ENCODE measurements at regions not wholly inside any gene's neighbourhood (a gene's known extent, or its start where the extent isn't known, plus 50 kb on each side); places are given as distances from the start of the nearest gene placed in this dataset.

- no peaks in the 10 kb centered on the region for H3K27me3 ChIP-seq (ENCODE audit: control insufficient read depth in 2 of 2, insufficient read depth in 1 of 2, low read length in 1 of 2)
- DNase-seq (ENCODE audit: low read depth in 6 of 9, low spot score in 9 of 9): no peak
- no peaks in the 10 kb centered on the region for H3K4me1 ChIP-seq (ENCODE audit: control insufficient read depth in 2 of 2, insufficient read depth in 2 of 2, low read length in 2 of 2)
- peaks cover 0 to 2% of the 10 kb centered on the region in 2 donors for H3K9me3 ChIP-seq (ENCODE audit: control insufficient read depth in 2 of 2, insufficient read depth in 1 of 2, low read length in 1 of 2)
- no peak overlapping the region for H3K27ac ChIP-seq (ENCODE audit: low read depth in 1 of 2, low read length in 1 of 2)
- WGBS: 94% methylated on average over 2 of the region's 2 CpGs
- no peaks in the 10 kb centered on the region for H3K36me3 ChIP-seq (ENCODE audit: control insufficient read depth in 2 of 2, insufficient read depth in 2 of 2, low read length in 1 of 2)
- H3K4me3 ChIP-seq (ENCODE audit: low read length in 2 of 2): no peak overlapping the region
Measured at GRCh38 chr13:74769333-74769732, 635.1 kb upstream of the KLF12 start.

GRCh38 chr13:74768521-74769085 is 634.4 kb upstream of the KLF12 start:
- H3K4me1 ChIP-seq (ENCODE audit: control insufficient read depth in 2 of 2, insufficient read depth in 2 of 2, low read length in 2 of 2): no peaks in the 10 kb centered on the region
- DNase-seq (ENCODE audit: low read depth in 6 of 9, low spot score in 9 of 9): no peak
- H3K36me3 ChIP-seq (ENCODE audit: control insufficient read depth in 2 of 2, insufficient read depth in 2 of 2, low read length in 1 of 2): no peaks in the 10 kb centered on the region
- peaks cover 0 to 2% of the 10 kb centered on the region in 2 donors for H3K9me3 ChIP-seq (ENCODE audit: control insufficient read depth in 2 of 2, insufficient read depth in 1 of 2, low read length in 1 of 2)
- WGBS: 85% methylated on average over 5 of the region's 5 CpGs
- no peak overlapping the region for H3K4me3 ChIP-seq (ENCODE audit: low read length in 2 of 2)
- no peaks in the 10 kb centered on the region for H3K27me3 ChIP-seq (ENCODE audit: control insufficient read depth in 2 of 2, insufficient read depth in 1 of 2, low read length in 1 of 2)
- no peak overlapping the region for H3K27ac ChIP-seq (ENCODE audit: low read depth in 1 of 2, low read length in 1 of 2)

DNA sequence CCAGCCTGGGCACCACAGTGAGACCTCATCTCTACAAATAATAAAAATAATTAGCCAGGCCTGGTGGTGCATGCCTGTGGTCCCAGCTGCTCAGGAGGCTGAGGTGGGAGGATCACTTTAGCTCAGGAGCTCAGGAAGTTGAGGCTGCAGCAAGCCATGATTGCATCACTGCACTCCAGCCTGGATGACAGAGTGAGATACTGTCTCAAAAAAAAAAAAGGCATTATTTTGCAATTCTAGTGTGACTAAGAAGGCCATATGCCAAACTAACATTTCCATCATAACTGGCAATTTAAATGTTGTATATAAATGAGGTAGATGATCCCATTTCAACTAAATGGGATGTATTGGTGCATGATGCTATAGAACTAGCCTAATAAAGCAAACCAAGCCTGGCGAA is 632.8 kb upstream of the KLF12 start:
- H3K27ac ChIP-seq (ENCODE audit: low read depth in 1 of 2, low read length in 1 of 2): no peak overlapping the region
- no peak overlapping the region for H3K4me3 ChIP-seq (ENCODE audit: low read length in 2 of 2)
- H3K27me3 ChIP-seq (ENCODE audit: control insufficient read depth in 2 of 2, insufficient read depth in 1 of 2, low read length in 1 of 2): no peaks in the 10 kb centered on the region
- H3K4me1 ChIP-seq (ENCODE audit: control insufficient read depth in 2 of 2, insufficient read depth in 2 of 2, low read length in 2 of 2): no peaks in the 10 kb centered on the region
- H3K36me3 ChIP-seq (ENCODE audit: control insufficient read depth in 2 of 2, insufficient read depth in 2 of 2, low read length in 1 of 2): no peaks in the 10 kb centered on the region
- H3K9me3 ChIP-seq (ENCODE audit: control insufficient read depth in 2 of 2, insufficient read depth in 1 of 2, low read length in 1 of 2): peaks cover 0 to 2% of the 10 kb centered on the region in 2 donors
- 93% methylated on average over 1 of the region's 1 CpG for WGBS
- no peak for DNase-seq (ENCODE audit: low read depth in 6 of 9, low spot score in 9 of 9)

- peaks cover 0 to 2% of the 10 kb centered on the region in 2 donors for H3K9me3 ChIP-seq (ENCODE audit: control insufficient read depth in 2 of 2, insufficient read depth in 1 of 2, low read length in 1 of 2)
- H3K4me1 ChIP-seq (ENCODE audit: control insufficient read depth in 2 of 2, insufficient read depth in 2 of 2, low read length in 2 of 2): no peaks in the 10 kb centered on the region
- no peak overlapping the region for H3K4me3 ChIP-seq (ENCODE audit: low read length in 2 of 2)
- no peaks in the 10 kb centered on the region for H3K27me3 ChIP-seq (ENCODE audit: control insufficient read depth in 2 of 2, insufficient read depth in 1 of 2, low read length in 1 of 2)
- no peak for DNase-seq (ENCODE audit: low read depth in 6 of 9, low spot score in 9 of 9)
- 84% methylated on average over 5 of the region's 5 CpGs for WGBS
- H3K36me3 ChIP-seq (ENCODE audit: control insufficient read depth in 2 of 2, insufficient read depth in 2 of 2, low read length in 1 of 2): no peaks in the 10 kb centered on the region
- H3K27ac ChIP-seq (ENCODE audit: low read depth in 1 of 2, low read length in 1 of 2): no peak overlapping the region
Measured at GRCh38 chr13:74765955-74766354, 631.8 kb upstream of the KLF12 start.

DNA sequence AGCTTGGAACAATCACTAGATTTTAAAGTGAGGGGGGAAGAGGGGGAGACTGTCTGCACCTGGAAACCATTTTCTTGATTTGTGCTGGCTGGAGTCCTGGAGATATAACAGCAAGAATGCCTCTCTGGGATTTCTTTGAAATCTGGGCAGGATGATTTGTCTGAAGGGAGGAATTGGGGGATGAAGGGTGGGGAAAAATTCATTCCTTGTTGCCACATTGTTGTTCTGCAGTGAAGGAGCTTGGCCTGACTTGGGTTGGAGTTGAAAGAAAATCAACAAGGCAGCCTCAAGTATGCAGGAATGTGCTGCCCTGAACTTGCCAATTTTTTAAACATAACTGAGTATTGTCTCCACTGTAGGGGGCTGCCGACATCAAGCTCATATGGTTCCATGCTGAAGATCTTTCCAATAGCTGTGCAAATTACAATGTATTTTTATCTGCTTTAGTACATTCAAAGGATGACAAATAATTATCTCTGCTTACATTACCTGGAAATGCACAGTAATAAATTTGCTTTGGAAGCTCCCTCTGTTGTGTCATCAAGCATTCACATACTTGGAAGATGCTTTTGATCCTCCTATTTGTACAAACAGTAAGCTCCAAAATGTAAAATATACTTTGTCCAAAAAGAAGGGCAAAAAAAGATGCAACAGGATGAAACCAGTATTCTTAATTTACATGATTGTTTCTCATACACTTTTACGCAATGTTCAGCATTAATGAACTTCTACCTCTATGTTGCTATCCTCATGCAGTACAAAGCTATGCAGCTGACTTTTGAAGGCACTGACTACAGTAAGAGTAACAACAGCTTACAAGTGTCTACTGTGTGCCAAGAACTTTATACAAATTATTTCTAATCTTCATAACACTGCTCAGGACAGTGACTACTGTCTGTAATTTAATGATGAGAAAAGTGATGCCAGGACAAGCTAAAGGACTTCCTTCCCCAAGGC is 627.9 kb upstream of the KLF12 start:
- Histone ChIP-seq H3K9me3 (ENCODE audit: control insufficient read depth in 2 of 2, insufficient read depth in 1 of 2, low read length in 1 of 2) (peaks cover 0 to 2% of the 10 kb centered on the region in 2 donors), H3K4me3 (ENCODE audit: low read length in 2 of 2) (no peak overlapping the region), H3K36me3 (ENCODE audit: control insufficient read depth in 2 of 2, insufficient read depth in 2 of 2, low read length in 1 of 2) (no peaks in the 10 kb centered on the region), H3K27me3 (ENCODE audit: control insufficient read depth in 2 of 2, insufficient read depth in 1 of 2, low read length in 1 of 2) (no peaks in the 10 kb centered on the region), H3K4me1 (ENCODE audit: control insufficient read depth in 2 of 2, insufficient read depth in 2 of 2, low read length in 2 of 2) (no peaks in the 10 kb centered on the region), H3K27ac (ENCODE audit: low read depth in 1 of 2, low read length in 1 of 2) (no peak overlapping the region)
- no peak for DNase-seq (ENCODE audit: low read depth in 6 of 9, low spot score in 9 of 9)
- 95% methylated on average over 2 of the region's 2 CpGs for WGBS

GRCh38 chr13:74758188-74758587 is 624.0 kb upstream of the KLF12 start:
- H3K27ac ChIP-seq (ENCODE audit: low read depth in 1 of 2, low read length in 1 of 2): no peak overlapping the region
- 51% methylated on average over 1 of the region's 1 CpG for WGBS
- no peak for DNase-seq (ENCODE audit: low read depth in 6 of 9, low spot score in 9 of 9)
- H3K4me3 ChIP-seq (ENCODE audit: low read length in 2 of 2): no peak overlapping the region
- H3K9me3 ChIP-seq (ENCODE audit: control insufficient read depth in 2 of 2, insufficient read depth in 1 of 2, low read length in 1 of 2): no peaks in the 10 kb centered on the region
- no peaks in the 10 kb centered on the region for H3K36me3 ChIP-seq (ENCODE audit: control insufficient read depth in 2 of 2, insufficient read depth in 2 of 2, low read length in 1 of 2)
- H3K4me1 ChIP-seq (ENCODE audit: control insufficient read depth in 2 of 2, insufficient read depth in 2 of 2, low read length in 2 of 2): no peaks in the 10 kb centered on the region
- H3K27me3 ChIP-seq (ENCODE audit: control insufficient read depth in 2 of 2, insufficient read depth in 1 of 2, low read length in 1 of 2): no peaks in the 10 kb centered on the region

DNA sequence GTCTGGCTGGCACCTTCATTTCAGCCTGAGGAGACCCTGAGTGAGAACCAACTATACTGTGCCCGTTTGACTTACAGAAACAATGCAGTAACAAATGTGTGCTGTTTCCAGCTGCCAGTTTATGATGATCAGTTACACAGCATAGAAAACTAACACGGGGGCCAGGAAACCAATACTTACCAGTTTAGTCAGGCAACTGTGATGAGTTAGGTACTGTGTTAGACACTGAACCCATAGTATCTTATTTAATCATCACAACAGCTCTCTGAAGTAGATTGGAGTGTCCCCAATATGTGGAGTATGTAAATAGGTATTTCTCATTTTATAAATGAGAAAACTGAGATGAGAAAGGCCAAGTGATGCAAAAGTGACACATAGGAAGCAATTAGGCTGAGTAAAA is 620.9 kb upstream of the KLF12 start:
- Histone ChIP-seq H3K9me3 (ENCODE audit: control insufficient read depth in 2 of 2, insufficient read depth in 1 of 2, low read length in 1 of 2) (no peaks in the 10 kb centered on the region), H3K27ac (ENCODE audit: low read depth in 1 of 2, low read length in 1 of 2) (no peak overlapping the region), H3K4me1 (ENCODE audit: control insufficient read depth in 2 of 2, insufficient read depth in 2 of 2, low read length in 2 of 2) (no peaks in the 10 kb centered on the region), H3K36me3 (ENCODE audit: control insufficient read depth in 2 of 2, insufficient read depth in 2 of 2, low read length in 1 of 2) (no peaks in the 10 kb centered on the region), H3K27me3 (ENCODE audit: control insufficient read depth in 2 of 2, insufficient read depth in 1 of 2, low read length in 1 of 2) (no peaks in the 10 kb centered on the region), H3K4me3 (ENCODE audit: low read length in 2 of 2) (no peak overlapping the region)
- 85% methylated on average over 2 of the region's 2 CpGs for WGBS
- DNase-seq (ENCODE audit: low read depth in 6 of 9, low spot score in 9 of 9): no peak

DNA sequence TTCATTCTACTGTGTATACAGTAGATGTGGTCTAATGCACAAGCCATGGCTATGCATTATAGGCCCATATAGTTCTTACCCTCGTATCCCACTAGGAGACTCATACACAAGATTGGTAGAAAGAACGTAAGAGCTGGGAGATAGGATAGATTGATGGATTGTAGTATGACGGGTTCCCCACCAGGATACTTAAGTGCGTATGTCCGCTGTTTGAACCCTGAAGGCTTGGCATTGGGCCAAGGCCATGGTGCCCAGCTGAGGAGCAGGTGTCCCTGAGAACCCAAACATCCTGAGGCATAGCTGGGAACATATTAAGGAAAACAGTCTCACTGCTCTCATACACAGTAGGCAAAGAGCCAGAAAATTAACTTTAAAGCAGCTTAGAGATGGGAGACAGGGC is 617.5 kb upstream of the KLF12 start:
- Histone ChIP-seq H3K4me3 (ENCODE audit: low read length in 2 of 2) (no peak overlapping the region), H3K27ac (ENCODE audit: low read depth in 1 of 2, low read length in 1 of 2) (no peak overlapping the region), H3K36me3 (ENCODE audit: control insufficient read depth in 2 of 2, insufficient read depth in 2 of 2, low read length in 1 of 2) (no peaks in the 10 kb centered on the region), H3K9me3 (ENCODE audit: control insufficient read depth in 2 of 2, insufficient read depth in 1 of 2, low read length in 1 of 2) (no peaks in the 10 kb centered on the region), H3K4me1 (ENCODE audit: control insufficient read depth in 2 of 2, insufficient read depth in 2 of 2, low read length in 2 of 2) (no peaks in the 10 kb centered on the region), H3K27me3 (ENCODE audit: control insufficient read depth in 2 of 2, insufficient read depth in 1 of 2, low read length in 1 of 2) (no peaks in the 10 kb centered on the region)
- 89% methylated on average over 5 of the region's 5 CpGs for WGBS
- DNase-seq (ENCODE audit: low read depth in 6 of 9, low spot score in 9 of 9): no peak

GRCh38 chr13:74747186-74747955 is 613.2 kb upstream of the KLF12 start:
- no peaks in the 10 kb centered on the region for H3K9me3 ChIP-seq (ENCODE audit: control insufficient read depth in 2 of 2, insufficient read depth in 1 of 2, low read length in 1 of 2)
- H3K4me3 ChIP-seq (ENCODE audit: low read length in 2 of 2): no peak overlapping the region
- no peaks in the 10 kb centered on the region for H3K36me3 ChIP-seq (ENCODE audit: control insufficient read depth in 2 of 2, insufficient read depth in 2 of 2, low read length in 1 of 2)
- no peak overlapping the region for H3K27ac ChIP-seq (ENCODE audit: low read depth in 1 of 2, low read length in 1 of 2)
- WGBS: 81% methylated on average over 6 of the region's 6 CpGs
- no peaks in the 10 kb centered on the region for H3K27me3 ChIP-seq (ENCODE audit: control insufficient read depth in 2 of 2, insufficient read depth in 1 of 2, low read length in 1 of 2)
- H3K4me1 ChIP-seq (ENCODE audit: control insufficient read depth in 2 of 2, insufficient read depth in 2 of 2, low read length in 2 of 2): no peaks in the 10 kb centered on the region
- DNase-seq (ENCODE audit: low read depth in 6 of 9, low spot score in 9 of 9): no peak

Measured in thymus (tissue), 11 donors.